Suprapubic skin (tissue), 4 donors: ENCODE measurements at regions not wholly inside any gene's neighbourhood (a gene's known extent, or its start where the extent isn't known, plus 50 kb on each side); places are given as distances from the start of the nearest gene placed in this dataset.

ENCODE experiments used
- DNase-seq, 2 donors: peaks; one replicate each; pipeline ENCODE4 v3.0.0-alpha.2; 2019; ENCODE audit warnings: low spot score in 2 of 2
- H3K27ac ChIP-seq: fragments of 200-600 bp; sonication (generic); one replicate; pipeline ENCODE4 v1.5.1; 2019
- H3K27me3 ChIP-seq: fragments of 200-600 bp; sonication (generic); one replicate; pipeline ENCODE4 v1.5.1; 2019
- H3K36me3 ChIP-seq: fragments of 200-600 bp; sonication (generic); one replicate; pipeline ENCODE4 v1.5.1; 2019
- H3K4me1 ChIP-seq: fragments of 200-600 bp; sonication (generic); one replicate; pipeline ENCODE4 v1.5.1; 2019
- H3K4me3 ChIP-seq: fragments of 200-600 bp; sonication (generic); one replicate; pipeline ENCODE4 v1.5.1; 2019; ENCODE audit warnings: mild to moderate bottlenecking
- H3K9me3 ChIP-seq: fragments of 200-600 bp; sonication (generic); one replicate; pipeline ENCODE4 v1.5.1; 2019
- EP300 ChIP-seq: sonication (generic); formaldehyde crosslinking; IDR thresholded peaks from one replicate; pipeline ENCODE4 v1.6.1; 2017; ENCODE audit warnings: antibody characterized with exemption
- POLR2A ChIP-seq, 2 donors: fragments of 450-650 bp; IDR thresholded peaks; one replicate each; pipeline ENCODE4 v1.6.1; 2017; ENCODE audit warnings: antibody characterized with exemption in 2 of 2, mild to moderate bottlenecking in 2 of 2, moderate library complexity in 2 of 2
- POLR2AphosphoS5 ChIP-seq, 3 donors: sonication (generic); formaldehyde crosslinking; IDR thresholded peaks; one replicate each; pipeline ENCODE4 v1.6.1; 2017; ENCODE audit warnings: antibody characterized with exemption in 3 of 3
- WGBS: methylation state at CpG from one replicate; pipeline ENCODE4 v1.1.5; 2018; 5-methylcytosine and 5-hydroxymethylcytosine counted together
- TF ChIP-seq, protein P1 (sequence below), 2 donors: fragments of 200-600 bp in 1 of 2; fragments of 450-650 bp in 1 of 2; sonication (generic) in 1 of 2; IDR thresholded peaks; one replicate each; pipeline ENCODE4 v1.5.1; 2016 to 2019; ENCODE audit warnings: antibody characterized with exemption in 2 of 2, mild to moderate bottlenecking in 1 of 2, moderate library complexity in 1 of 2

DNA sequence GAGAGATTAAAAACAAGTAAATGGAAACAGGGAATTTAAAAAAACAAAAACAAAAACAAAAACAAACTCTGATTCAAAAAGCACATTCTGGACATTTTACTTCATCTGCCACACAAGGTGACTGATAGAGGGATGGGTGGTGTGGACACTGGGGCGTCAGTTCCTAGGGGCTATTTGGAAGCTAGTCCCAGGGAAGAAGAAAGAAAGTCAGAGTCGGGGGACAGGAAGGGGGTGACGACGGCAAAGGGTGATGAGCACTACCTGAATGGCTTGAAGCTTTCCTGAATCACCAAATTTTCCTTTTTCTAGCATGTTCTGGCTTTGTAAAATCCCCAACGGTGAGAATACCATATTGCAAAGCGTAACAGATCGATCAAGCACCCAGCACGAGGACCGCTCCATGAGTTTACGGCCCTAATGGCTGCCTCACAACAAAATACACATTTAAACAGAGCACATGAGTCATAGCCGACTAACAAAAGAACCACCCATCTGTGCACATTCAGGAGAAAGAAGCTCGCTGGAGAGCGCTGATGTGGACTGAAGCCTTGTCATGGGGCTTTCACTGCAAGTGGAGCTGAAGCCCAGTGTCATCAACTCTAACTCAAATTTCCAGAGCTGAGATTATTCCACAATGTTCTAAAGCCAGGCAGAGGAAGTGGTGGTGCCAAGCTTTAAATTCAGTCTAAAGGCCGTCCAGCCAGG is 178.9 kb downstream of the LNPK start:
- no peak for DNase-seq
- Histone ChIP-seq H3K4me1 (no peaks in the 10 kb centered on the region), H3K36me3 (no peaks in the 10 kb centered on the region), H3K4me3 (no peak overlapping the region), H3K27ac (no peak overlapping the region), H3K27me3 (no peaks in the 10 kb centered on the region), H3K9me3 (no peaks in the 10 kb centered on the region)
- TF ChIP-seq, protein P1, sequence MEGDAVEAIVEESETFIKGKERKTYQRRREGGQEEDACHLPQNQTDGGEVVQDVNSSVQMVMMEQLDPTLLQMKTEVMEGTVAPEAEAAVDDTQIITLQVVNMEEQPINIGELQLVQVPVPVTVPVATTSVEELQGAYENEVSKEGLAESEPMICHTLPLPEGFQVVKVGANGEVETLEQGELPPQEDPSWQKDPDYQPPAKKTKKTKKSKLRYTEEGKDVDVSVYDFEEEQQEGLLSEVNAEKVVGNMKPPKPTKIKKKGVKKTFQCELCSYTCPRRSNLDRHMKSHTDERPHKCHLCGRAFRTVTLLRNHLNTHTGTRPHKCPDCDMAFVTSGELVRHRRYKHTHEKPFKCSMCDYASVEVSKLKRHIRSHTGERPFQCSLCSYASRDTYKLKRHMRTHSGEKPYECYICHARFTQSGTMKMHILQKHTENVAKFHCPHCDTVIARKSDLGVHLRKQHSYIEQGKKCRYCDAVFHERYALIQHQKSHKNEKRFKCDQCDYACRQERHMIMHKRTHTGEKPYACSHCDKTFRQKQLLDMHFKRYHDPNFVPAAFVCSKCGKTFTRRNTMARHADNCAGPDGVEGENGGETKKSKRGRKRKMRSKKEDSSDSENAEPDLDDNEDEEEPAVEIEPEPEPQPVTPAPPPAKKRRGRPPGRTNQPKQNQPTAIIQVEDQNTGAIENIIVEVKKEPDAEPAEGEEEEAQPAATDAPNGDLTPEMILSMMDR (IDR thresholded peaks at IDR 0.05), result no peak
- 88% methylated on average over 14 of the region's 14 CpGs for WGBS

DNA sequence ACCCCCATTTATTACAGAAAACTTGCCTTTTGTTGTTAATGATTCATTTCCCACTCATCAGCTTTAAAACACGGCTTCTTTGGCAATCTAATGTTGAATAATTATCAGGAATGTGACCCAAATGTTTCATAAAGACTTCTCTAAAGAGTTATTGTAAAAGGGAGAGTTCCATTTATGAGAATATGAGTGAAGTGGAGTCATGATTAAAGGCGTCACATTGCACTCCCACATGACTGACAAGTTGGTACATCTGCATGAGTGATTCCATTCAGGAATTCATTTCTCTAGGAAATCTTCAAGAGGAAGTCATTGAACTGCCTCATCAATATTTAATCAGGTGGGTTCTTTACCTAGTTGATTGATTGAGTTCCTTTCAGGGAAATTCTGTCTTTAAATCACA is 184.8 kb downstream of the LNPK start:
- H3K4me1 ChIP-seq, result no peaks in the 10 kb centered on the region
- TF ChIP-seq, protein P1 (IDR thresholded peaks at IDR 0.05), result no peak
- TF ChIP-seq POLR2A (IDR thresholded peaks at IDR 0.05) (no peak), POLR2AphosphoS5 (IDR thresholded peaks at IDR 0.05) (no peak), EP300 (no peak)
- H3K9me3 ChIP-seq, result no peaks in the 10 kb centered on the region
- 63% methylated on average over 2 of the region's 2 CpGs for WGBS
- H3K27ac ChIP-seq, result no peak overlapping the region
- H3K4me3 ChIP-seq, result no peak overlapping the region
- no peak for DNase-seq
- H3K36me3 ChIP-seq, result no peaks in the 10 kb centered on the region
- no peaks in the 10 kb centered on the region for H3K27me3 ChIP-seq

DNA sequence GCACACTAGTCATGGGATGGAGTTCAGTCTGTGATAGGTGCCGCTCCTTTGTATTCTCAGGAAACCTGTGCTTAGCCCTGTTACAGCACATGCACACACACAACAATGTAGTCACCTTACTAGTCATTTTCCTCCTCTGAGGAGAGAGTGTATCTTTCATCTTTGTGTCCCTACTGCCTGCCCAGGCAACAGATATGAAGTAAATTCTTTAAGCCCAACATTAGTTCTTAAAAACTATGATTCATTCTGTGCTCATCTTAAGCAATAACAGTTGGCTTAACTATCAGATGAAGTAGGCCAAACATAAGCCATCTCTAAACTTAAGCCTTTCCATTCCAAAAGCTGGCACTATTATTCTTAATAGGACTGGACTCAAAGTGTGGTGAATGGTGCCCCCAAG is 186.5 kb downstream of the LNPK start:
- no peak overlapping the region for H3K27ac ChIP-seq
- TF ChIP-seq EP300 (no peak), POLR2AphosphoS5 (IDR thresholded peaks at IDR 0.05) (no peak), POLR2A (IDR thresholded peaks at IDR 0.05) (no peak)
- TF ChIP-seq, protein P1 (IDR thresholded peaks at IDR 0.05), result no peak
- H3K36me3 ChIP-seq, result no peaks in the 10 kb centered on the region
- WGBS, result 95% methylated on average over 1 of the region's 1 CpG
- no peaks in the 10 kb centered on the region for H3K27me3 ChIP-seq
- H3K4me3 ChIP-seq, result no peak overlapping the region
- no peak for DNase-seq
- no peaks in the 10 kb centered on the region for H3K4me1 ChIP-seq
- no peaks in the 10 kb centered on the region for H3K9me3 ChIP-seq

DNA sequence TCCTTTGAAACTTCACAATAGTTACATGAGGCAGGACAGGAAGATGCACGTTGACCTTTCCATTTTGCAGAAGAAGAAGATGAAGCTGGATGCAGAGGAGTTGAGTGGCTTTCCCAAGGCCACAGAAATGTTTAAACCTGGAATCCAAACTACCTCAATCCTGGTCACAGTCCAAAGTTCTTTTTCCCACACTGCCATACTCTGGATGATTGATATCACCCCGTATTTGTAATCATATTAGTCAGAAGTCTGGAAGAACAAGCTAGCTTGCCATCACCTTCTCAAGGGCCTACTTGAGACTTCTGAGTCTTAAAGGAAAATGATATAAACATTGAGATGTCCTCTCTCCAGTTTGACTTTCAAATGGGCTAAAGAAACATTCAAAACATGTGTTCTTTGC is 190.1 kb downstream of the LNPK start:
- H3K27me3 ChIP-seq, result no peaks in the 10 kb centered on the region
- no peak overlapping the region for H3K4me3 ChIP-seq
- TF ChIP-seq EP300, result no peak
- TF ChIP-seq POLR2A (IDR thresholded peaks at IDR 0.05), result no peak
- TF ChIP-seq POLR2AphosphoS5 (IDR thresholded peaks at IDR 0.05), result no peak
- TF ChIP-seq, protein P1 (IDR thresholded peaks at IDR 0.05), result no peak
- H3K27ac ChIP-seq, result no peak overlapping the region
- no peaks in the 10 kb centered on the region for H3K36me3 ChIP-seq
- no peaks in the 10 kb centered on the region for H3K9me3 ChIP-seq
- no peaks in the 10 kb centered on the region for H3K4me1 ChIP-seq
- DNase-seq, result no peak
- WGBS, result 38% methylated on average over 2 of the region's 2 CpGs

DNA sequence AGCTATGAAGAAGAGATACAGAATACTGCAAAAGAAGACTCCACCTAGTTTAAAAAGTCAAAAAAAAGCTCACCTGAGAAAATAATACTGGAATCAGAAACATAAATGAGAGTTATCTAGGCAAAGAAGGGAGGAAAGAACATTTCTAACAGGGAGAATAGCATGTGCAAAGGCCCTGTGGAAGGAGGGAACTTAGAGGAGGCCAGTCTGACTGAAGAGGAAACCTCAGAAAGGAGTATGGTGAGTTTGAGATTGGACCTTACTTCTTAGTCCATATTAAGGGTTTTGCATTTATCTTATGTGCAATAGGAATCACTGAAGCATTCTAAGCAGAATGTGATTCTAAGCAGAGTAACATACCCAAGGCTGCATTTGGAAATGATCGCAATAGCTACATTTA is 193.2 kb downstream of the LNPK start:
- Histone ChIP-seq H3K27ac (no peak overlapping the region), H3K36me3 (no peaks in the 10 kb centered on the region), H3K9me3 (no peaks in the 10 kb centered on the region), H3K27me3 (no peaks in the 10 kb centered on the region), H3K4me3 (no peak overlapping the region), H3K4me1 (no peaks in the 10 kb centered on the region)
- 96% methylated on average over 1 of the region's 1 CpG for WGBS
- no peak for TF ChIP-seq POLR2A (IDR thresholded peaks at IDR 0.05)
- TF ChIP-seq EP300, result no peak
- no peak for TF ChIP-seq POLR2AphosphoS5 (IDR thresholded peaks at IDR 0.05)
- TF ChIP-seq, protein P1 (IDR thresholded peaks at IDR 0.05), result no peak
- DNase-seq, result no peak
